ENCODE measurements at regions not wholly inside any gene's neighbourhood (a gene's known extent, or its start where the extent isn't known, plus 50 kb on each side); places are given as distances from the start of the nearest gene placed in this dataset.
"Not testable (repeated sequence)": the region's sequence is repeated elsewhere in the genome, so short reads cannot be mapped to it uniquely, and the experiment has no call there.

GRCh38 chr6:71360556-71361335, 72.1 kb downstream of the OGFRL1 start:
- DNase-seq: not testable (repeated sequence)

DNA sequence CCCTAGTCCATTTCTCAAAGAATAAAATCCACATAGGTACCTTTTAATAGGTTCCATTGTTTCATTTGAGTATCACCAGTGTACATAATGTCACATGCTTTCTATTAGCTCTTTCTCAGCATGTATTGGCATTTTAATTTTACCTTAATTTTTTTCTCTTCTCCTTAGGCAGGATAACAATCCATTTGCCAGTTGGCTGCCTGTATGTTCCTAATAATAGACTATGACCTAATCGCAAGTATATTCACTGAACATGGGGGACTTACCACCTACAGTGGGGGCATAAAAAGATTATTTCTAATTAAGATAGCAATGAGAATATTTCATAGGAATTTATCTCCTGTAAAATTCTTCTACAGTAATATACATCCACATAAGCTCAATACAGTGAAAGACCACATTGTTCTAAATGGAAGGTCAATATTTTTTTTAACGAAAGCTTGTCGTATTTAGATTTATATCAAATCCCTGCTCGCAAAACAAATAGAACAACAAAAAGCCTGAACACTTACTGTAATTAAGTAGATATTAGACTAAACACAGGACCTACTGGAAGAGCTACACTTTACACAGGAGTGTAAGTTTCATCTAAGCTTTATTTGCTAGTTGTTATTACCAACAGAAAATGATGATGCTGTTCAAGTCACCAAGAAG, 76.4 kb downstream of the OGFRL1 start:
- DNase-seq: no peak

DNA sequence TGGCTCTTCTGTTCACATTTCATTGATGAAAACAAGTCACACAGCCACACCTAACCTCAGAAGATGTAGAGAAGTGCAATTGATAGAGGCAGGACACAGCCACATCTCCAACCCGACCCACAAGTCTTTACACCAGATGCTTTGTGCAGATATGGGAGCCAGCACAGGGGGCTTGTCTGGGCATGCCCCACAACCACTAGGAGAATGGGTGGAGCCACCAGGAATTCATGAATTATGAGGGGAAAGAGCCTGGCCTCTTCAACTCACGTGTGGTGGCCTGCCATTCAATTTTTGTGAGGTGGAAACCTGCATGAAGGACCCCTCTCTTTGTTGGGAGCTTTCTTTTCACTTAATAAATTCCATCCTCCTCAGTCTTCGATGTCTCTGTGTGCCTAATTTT, 79.1 kb downstream of the OGFRL1 start:
- no peak for DNase-seq

GRCh38 chr6:71368284-71368683, 79.7 kb downstream of the OGFRL1 start:
- no peak for DNase-seq

GRCh38 chr6:71371559-71371958, 82.9 kb downstream of the OGFRL1 start:
- DNase-seq: no peak

- DNase-seq: no peak
Observed at GRCh38 chr6:71373943-71374342, 85.3 kb downstream of the OGFRL1 start.

- DNase-seq: no peak
Observed at GRCh38 chr6:71375676-71376075, 87.1 kb downstream of the OGFRL1 start.

- no peak for DNase-seq
Observed at GRCh38 chr6:71376830-71377229, 88.2 kb downstream of the OGFRL1 start.

- DNase-seq: no peak
Observed at GRCh38 chr6:71383476-71383875, 94.9 kb downstream of the OGFRL1 start.

GRCh38 chr6:71383901-71384489, 95.4 kb downstream of the OGFRL1 start:
- peak; percentile 8 for DNase-seq

DNA sequence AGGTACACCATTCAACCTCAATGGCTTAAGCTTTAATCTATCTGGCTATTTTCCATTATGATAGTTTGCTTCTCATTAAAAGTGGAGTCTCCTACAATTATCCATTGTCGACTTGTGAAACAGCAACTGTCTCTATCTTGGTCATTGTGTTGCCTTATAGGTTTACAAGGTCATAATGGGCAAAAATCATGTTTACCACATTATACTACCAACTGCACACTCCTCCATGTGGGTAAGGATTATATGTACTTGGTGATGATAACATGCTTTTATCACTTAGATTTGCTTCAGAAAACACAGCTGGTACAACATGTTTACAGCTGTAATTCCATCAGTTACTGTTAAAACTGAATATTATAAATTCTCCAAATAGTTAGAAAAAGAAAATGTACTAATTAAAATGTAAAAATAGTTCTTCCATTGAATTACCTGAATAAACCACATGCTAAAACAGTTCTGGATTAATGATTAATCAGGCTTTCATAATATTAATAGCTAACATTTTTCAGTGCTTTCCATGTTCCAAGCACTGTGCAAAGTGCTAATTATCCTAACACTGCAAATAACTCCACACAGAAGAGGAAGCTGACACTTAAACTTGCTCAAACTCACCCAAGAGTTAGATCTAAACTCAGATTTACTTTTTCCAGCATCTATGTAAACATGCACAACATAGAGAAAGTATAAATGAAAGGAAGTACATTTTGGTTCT, 96.7 kb downstream of the OGFRL1 start:
- DNase-seq: no peak

GRCh38 chr6:71386215-71386614, 97.6 kb downstream of the OGFRL1 start:
- no peak for DNase-seq

GRCh38 chr6:71387179-71387578, 98.6 kb downstream of the OGFRL1 start:
- DNase-seq: no peak

GRCh38 chr6:71388068-71388744, 99.6 kb downstream of the OGFRL1 start:
- DNase-seq: no peak

- no peak for DNase-seq
Observed at GRCh38 chr6:71388856-71389527, 100.4 kb downstream of the OGFRL1 start.

DNA sequence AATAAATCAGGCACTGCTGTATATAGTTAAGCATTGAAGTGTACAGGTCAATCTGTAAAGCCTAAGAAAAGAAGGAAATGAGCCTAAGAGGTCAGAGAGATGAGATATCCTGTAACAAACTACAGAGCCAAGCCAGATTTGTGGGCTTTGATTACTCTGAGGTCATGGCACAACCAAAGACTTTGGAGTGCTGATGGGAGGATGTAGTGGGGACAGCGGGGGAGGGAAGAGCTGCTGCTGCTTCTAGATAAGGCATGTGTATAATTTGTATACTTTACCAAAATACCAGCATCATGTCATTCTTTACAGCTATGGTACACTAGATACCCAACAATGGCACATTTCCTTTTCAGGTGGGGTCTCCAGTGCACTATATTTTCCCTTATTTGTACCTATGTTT, 102.5 kb downstream of the OGFRL1 start:
- DNase-seq: no peak

- DNase-seq: no peak
Observed at GRCh38 chr6:71392276-71392675, 103.7 kb downstream of the OGFRL1 start.

- peak; percentile 12 for DNase-seq
Observed at GRCh38 chr6:71393471-71393870, 104.9 kb downstream of the OGFRL1 start.

GRCh38 chr6:71393981-71394432, 105.4 kb downstream of the OGFRL1 start:
- peak; percentile 44 for DNase-seq

DNA sequence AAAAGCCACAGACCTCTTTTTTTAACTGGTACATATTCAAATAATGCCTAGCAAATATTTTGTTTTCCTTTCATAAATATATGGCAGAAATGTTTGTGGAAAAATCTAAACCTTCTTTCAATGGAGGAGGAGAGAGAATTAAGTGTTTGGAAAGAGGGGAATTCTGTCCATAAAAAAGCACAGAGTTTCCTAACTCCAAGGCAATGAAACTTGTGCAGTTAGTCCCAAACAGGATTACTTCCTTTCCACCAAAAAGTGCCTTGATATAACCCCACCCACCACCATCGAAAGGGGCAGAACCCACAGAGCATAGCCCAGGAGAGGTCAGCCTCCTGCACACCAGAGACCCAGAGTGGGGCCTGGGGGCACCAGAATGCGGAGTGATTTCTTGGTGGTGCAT, 106.3 kb downstream of the OGFRL1 start:
- no peak for DNase-seq

DNA sequence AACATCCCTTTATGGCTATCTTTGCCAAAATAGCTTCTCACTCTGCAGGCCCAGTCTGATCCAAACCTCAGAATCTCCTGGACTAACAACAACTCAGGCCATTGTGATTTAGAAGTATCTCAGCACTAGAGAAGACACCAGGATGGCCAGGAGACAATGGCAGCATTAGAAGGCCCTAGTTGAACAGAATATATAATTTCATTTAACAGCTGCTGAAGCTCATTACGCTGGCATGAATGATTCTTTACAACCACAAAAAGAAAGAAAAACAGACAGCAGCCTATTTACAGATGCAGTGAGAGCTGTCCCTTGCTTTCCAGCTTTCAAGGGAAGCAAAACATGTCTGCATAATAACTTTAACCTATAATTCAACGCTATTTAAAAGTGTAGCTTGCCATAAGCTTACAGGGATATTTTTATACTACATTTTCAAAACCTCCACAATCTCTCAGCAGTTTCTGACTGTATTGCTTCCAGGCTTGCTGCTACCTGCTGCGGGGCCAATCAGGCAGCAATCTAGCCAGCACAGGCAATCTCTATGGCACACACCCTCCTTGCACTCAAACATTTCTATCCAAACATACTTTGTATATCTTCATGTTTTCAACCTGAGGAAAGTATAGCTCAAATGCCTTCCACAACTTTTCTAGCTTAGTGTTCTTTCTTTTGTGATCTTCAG, 107.3 kb downstream of the OGFRL1 start:
- DNase-seq: no peak

GRCh38 chr6:71396410-71396801, 107.8 kb downstream of the OGFRL1 start:
- no peak for DNase-seq

Data from COR-L47 (cell line).